HG03095 (cell line): ENCODE measurements at regions not wholly inside any gene's neighbourhood (a gene's known extent, or its start where the extent isn't known, plus 50 kb on each side); places are given as distances from the start of the nearest gene placed in this dataset.
"Not testable (repeated sequence)": the region's sequence is repeated elsewhere in the genome, so short reads cannot be mapped to it uniquely, and the experiment has no call there.

ENCODE experiments used
- ATAC-seq: cut with Tn5 transposase; IDR thresholded peaks from one replicate; pipeline ENCODE4 v1.9.1; 2021; ENCODE audit warnings: moderate library complexity; ENCODE audit not compliant: unreplicated experiment

GRCh38 chr1:212495766-212496494, 63.2 kb downstream of the NENF start:
- ATAC-seq = no peak

GRCh38 chr1:212496682-212497081, 64.0 kb downstream of the NENF start:
- ATAC-seq = no peak

GRCh38 chr1:212497553-212497952, 64.8 kb downstream of the NENF start:
- no peak for ATAC-seq

- no peak for ATAC-seq
Measured at GRCh38 chr1:212498283-212499040, 65.7 kb downstream of the NENF start.

- ATAC-seq = no peak
Measured at GRCh38 chr1:212500351-212500750, 67.6 kb downstream of the NENF start.

- no peak for ATAC-seq
Measured at GRCh38 chr1:212500983-212501382, 68.3 kb downstream of the NENF start.

GRCh38 chr1:212503714-212504113, 71.0 kb downstream of the NENF start:
- ATAC-seq = no peak

GRCh38 chr1:212504171-212504803, 71.6 kb downstream of the NENF start:
- ATAC-seq = no peak

- no peak for ATAC-seq
Measured at GRCh38 chr1:212506666-212507065, 73.9 kb downstream of the NENF start.

- no peak for ATAC-seq
Measured at GRCh38 chr1:212507369-212507768, 74.6 kb downstream of the NENF start.

- ATAC-seq = no peak
Measured at GRCh38 chr1:212512816-212513559, 80.3 kb downstream of the NENF start.

GRCh38 chr1:212513586-212513985, 80.9 kb downstream of the NENF start:
- no peak for ATAC-seq

GRCh38 chr1:212514056-212514614, 81.4 kb downstream of the NENF start:
- no peak for ATAC-seq

GRCh38 chr1:212514782-212515181, 82.1 kb downstream of the NENF start:
- ATAC-seq = no peak

- ATAC-seq = no peak
Measured at GRCh38 chr1:212515329-212515760, 82.6 kb downstream of the NENF start.

GRCh38 chr1:212516012-212516411, 83.3 kb downstream of the NENF start:
- not testable (repeated sequence) for ATAC-seq

GRCh38 chr1:212518188-212519054, 85.7 kb downstream of the NENF start:
- no peak for ATAC-seq

- ATAC-seq = no peak
Measured at GRCh38 chr1:212519131-212519530, 86.4 kb downstream of the NENF start.

GRCh38 chr1:212520299-212520698, 87.6 kb downstream of the NENF start:
- no peak for ATAC-seq

GRCh38 chr1:212520746-212521145, 87.8 kb upstream of the ATF3 start:
- ATAC-seq = no peak
